GM12878 (cell line): ENCODE measurements at regions not wholly inside any gene's neighbourhood (a gene's known extent, or its start where the extent isn't known, plus 50 kb on each side); places are given as distances from the start of the nearest gene placed in this dataset.

Source experiments
- ATAC-seq: fragments of 200-7000 bp; cut with Tn5 transposase; 3 replicates; pipeline ENCODE4 v1.9.1; 2020; ENCODE audit warnings: mild to moderate bottlenecking, moderate library complexity
- BruUV-seq: library from RNA; stranded (reverse); fragments of 400-500 nt; replicated peaks from 2 replicates; lab custom pipeline; 2021; lab: Mats Ljungman, UMichigan
- CTCF ChIA-PET: fragments of 300-600 bp; sonication (Branson Sonifier 250); formaldehyde crosslinking; extraction: SDS; loops from one replicate; lab custom pipeline; 2021; ENCODE audit warnings: inconsistent platforms; lab: Yijun Ruan, JAX
- POLR2A ChIA-PET: fragments of 350-600 bp; formaldehyde crosslinking; extraction: SDS; loops from one replicate; lab custom pipeline; 2021; ENCODE audit warnings: inconsistent platforms; lab: Charles Lee
- RAD21 ChIA-PET: fragments of 300-600 bp; sonication (Branson Sonifier 250); formaldehyde crosslinking; loops from one replicate; lab custom pipeline; 2023; ENCODE audit warnings: antibody characterized with exemption; ENCODE audit not compliant: unreplicated experiment; lab: Charles Lee
- SMC1A ChIA-PET: fragments of 300-600 bp; sonication (Branson Sonifier 250); formaldehyde crosslinking; loops from one replicate; lab custom pipeline; 2023; ENCODE audit not compliant: unreplicated experiment, uncharacterized antibody; lab: Charles Lee
- DNase-seq: peaks from one replicate; pipeline ENCODE4 v3.0.0-alpha.2; 2011; ENCODE audit warnings: low read depth, low spot score
- FAIRE-seq: peaks from 3 replicates; lab custom pipeline; 2011; peaks lifted over from hg19 to GRCh38; lab: Jason Lieb, UNC
- H2AFZ ChIP-seq: 2 replicates; pipeline ENCODE4 v1.6.0; 2011; ENCODE audit warnings: low read depth, low read length, control low read depth; ENCODE audit not compliant: control insufficient read depth
- H3K27ac ChIP-seq: 2 replicates; pipeline ENCODE4 v1.5.1; 2011; ENCODE audit warnings: control low read depth; ENCODE audit not compliant: control insufficient read depth, insufficient read depth
- H3K27me3 ChIP-seq, 2 experiments: replicated peaks in 1 of 2; 2 replicates each; pipeline versions ENCODE4 v1.6.0 to v1.6.1; 2011; ENCODE audit warnings: low read length in 1 of 2; ENCODE audit not compliant: control insufficient read depth in 2 of 2, insufficient read depth in 2 of 2
- H3K36me3 ChIP-seq, 2 experiments: 2 replicates each; pipeline ENCODE4 v1.5.1; 2011; ENCODE audit warnings: low read length in 1 of 2; ENCODE audit not compliant: control insufficient read depth in 2 of 2, insufficient read depth in 2 of 2
- H3K4me1 ChIP-seq: 2 replicates; pipeline ENCODE4 v1.6.1; 2011; ENCODE audit warnings: mild to moderate bottlenecking, low read length, moderate library complexity, mixed read lengths; ENCODE audit not compliant: control insufficient read depth, insufficient read depth
- H3K4me2 ChIP-seq: 2 replicates; pipeline ENCODE4 v1.6.0; 2011; ENCODE audit warnings: control low read depth; ENCODE audit not compliant: control insufficient read depth, insufficient read depth
- H3K4me3 ChIP-seq: fragments of 200-600 bp; sonication (generic); 2 replicates; pipeline ENCODE4 v1.5.1; 2016
- H3K79me2 ChIP-seq: 2 replicates; pipeline ENCODE4 v1.6.0; 2011; ENCODE audit warnings: low read length; ENCODE audit not compliant: control insufficient read depth, insufficient read depth
- H3K9ac ChIP-seq: 2 replicates; pipeline ENCODE4 v1.8.0; 2011; ENCODE audit warnings: low read length, control low read depth, mixed read lengths; ENCODE audit not compliant: control insufficient read depth, insufficient read depth
- H3K9me3 ChIP-seq: replicated peaks from 3 replicates; pipeline ENCODE4 v1.5.1; 2011; ENCODE audit warnings: mild to moderate bottlenecking, low read length; ENCODE audit not compliant: control insufficient read depth, insufficient read depth
- H4K20me1 ChIP-seq: 2 replicates; pipeline ENCODE4 v1.6.0; 2011; ENCODE audit not compliant: control insufficient read depth, insufficient read depth
- BACH1 ChIP-seq: fragments of 450-650 bp; IDR thresholded peaks from 2 replicates; pipeline ENCODE4 v1.6.1; 2017; ENCODE audit warnings: mild to moderate bottlenecking, borderline replicate concordance
- BCL11A ChIP-seq: IDR thresholded peaks from 2 replicates; pipeline ENCODE4 v1.6.1; 2011; ENCODE audit warnings: low read depth, low read length
- CBFB ChIP-seq: IDR thresholded peaks from 2 replicates; pipeline ENCODE4 v1.6.1; 2016; ENCODE audit warnings: antibody characterized with exemption, low read depth
- CHD4 ChIP-seq: fragments of 200-600 bp; sonication (generic); IDR thresholded peaks from 2 replicates; pipeline ENCODE4 v1.6.1; 2016; ENCODE audit warnings: mild to moderate bottlenecking
- FOXM1 ChIP-seq: IDR thresholded peaks from 2 replicates; pipeline ENCODE4 v1.6.1; 2012; ENCODE audit warnings: low read depth, mild to moderate bottlenecking, inconsistent platforms, low read length, moderate library complexity
- HDAC6 ChIP-seq: fragments of 200-600 bp; sonication (generic); IDR thresholded peaks from one replicate; pipeline ENCODE4 v1.8.0; 2017; ENCODE audit warnings: antibody characterized with exemption; ENCODE audit not compliant: unreplicated experiment
- KAT2A ChIP-seq: conservative IDR thresholded peaks from 2 replicates; pipeline ENCODE4 v1.6.1; 2011; ENCODE audit warnings: low read depth, low read length; ENCODE audit not compliant: control insufficient read depth
- PML ChIP-seq: IDR thresholded peaks from 2 replicates; pipeline ENCODE4 v1.6.1; 2012; ENCODE audit warnings: low read length, inconsistent platforms
- POU2F2 ChIP-seq: IDR thresholded peaks from 3 replicates; pipeline ENCODE4 v1.6.1; 2011; ENCODE audit warnings: low read depth, mild to moderate bottlenecking, low read length, borderline replicate concordance
- RAD21 ChIP-seq: IDR thresholded peaks from 2 replicates; pipeline ENCODE4 v1.6.1; 2011; ENCODE audit warnings: mild to moderate bottlenecking, low read depth, low read length, moderate library complexity; ENCODE audit not compliant: insufficient read depth
- RAD51 ChIP-seq: fragments of 450-650 bp; IDR thresholded peaks from 2 replicates; pipeline ENCODE4 v1.6.1; 2016; ENCODE audit warnings: moderate library complexity, mild to moderate bottlenecking, inconsistent platforms
- SMAD1 ChIP-seq: fragments of 450-650 bp; IDR thresholded peaks from 2 replicates; pipeline ENCODE4 v1.6.1; 2018; ENCODE audit warnings: mild to moderate bottlenecking, low read depth; ENCODE audit not compliant: partially characterized antibody
- SUPT20H ChIP-seq: IDR thresholded peaks from 2 replicates; pipeline ENCODE4 v1.6.1; 2011; ENCODE audit warnings: low read depth, mild to moderate bottlenecking, low read length, moderate library complexity, borderline replicate concordance; ENCODE audit not compliant: control insufficient read depth
- TAF1 ChIP-seq: IDR thresholded peaks from 2 replicates; pipeline ENCODE4 v1.6.1; 2011; ENCODE audit warnings: mild to moderate bottlenecking, low read depth, low read length, borderline replicate concordance
- ZNF24 ChIP-seq: fragments of 450-650 bp; IDR thresholded peaks from 2 replicates; pipeline ENCODE4 v1.6.1; 2017; ENCODE audit warnings: antibody characterized with exemption, mild to moderate bottlenecking
- WGBS: methylation state at CpG from one replicate; pipeline ENCODE4 v1.1.6; 2016; ENCODE audit warnings: low lambda C conversion rate; ENCODE audit not compliant: insufficient replicate concordance, insufficient coverage; ENCODE audit errors: missing lambda C conversion rate; 5-methylcytosine and 5-hydroxymethylcytosine counted together
- in situ Hi-C: fragments of 300-500 bp; cut with MboI; formaldehyde crosslinking; loops from 9 replicates; pipeline ENCODE4 v1.14.3; 2018; ENCODE audit warnings: mixed read lengths
- intact Hi-C: fragments of 100-400 bp; cut with micrococcal nuclease; formaldehyde crosslinking; loops from one replicate; pipeline ENCODE4 v1.14.2; 2022; ENCODE audit not compliant: unreplicated experiment
- TF ChIP-seq, protein P1 (sequence below): IDR thresholded peaks from 2 replicates; pipeline ENCODE4 v1.6.1; 2012; ENCODE audit warnings: low read depth, low read length, improper control_type of control experiment
- TF ChIP-seq, protein P2 (sequence below): IDR thresholded peaks from 2 replicates; pipeline ENCODE4 v1.6.1; 2012; ENCODE audit warnings: mild to moderate bottlenecking, low read depth, low read length
- TF ChIP-seq, protein P3 (sequence below): fragments of 450-650 bp; IDR thresholded peaks from 2 replicates; pipeline ENCODE4 v1.6.1; 2017; ENCODE audit warnings: antibody characterized with exemption, mild to moderate bottlenecking, moderate library complexity

GRCh38 chr4:14716691-14717090, 285.6 kb upstream of the CPEB2 start:
- TF ChIP-seq RAD51 (no peak), BCL11A (no peak), ZNF24 (no peak), SUPT20H (no peak), FOXM1 (no peak), POU2F2 (no peak), PML (no peak), RAD21 (no peak), BACH1 (no peak), HDAC6 (no peak), CBFB (no peak), SMAD1 (no peak), CHD4 (no peak), KAT2A (no peak), TAF1 (no peak)
- TF ChIP-seq, protein P1, sequence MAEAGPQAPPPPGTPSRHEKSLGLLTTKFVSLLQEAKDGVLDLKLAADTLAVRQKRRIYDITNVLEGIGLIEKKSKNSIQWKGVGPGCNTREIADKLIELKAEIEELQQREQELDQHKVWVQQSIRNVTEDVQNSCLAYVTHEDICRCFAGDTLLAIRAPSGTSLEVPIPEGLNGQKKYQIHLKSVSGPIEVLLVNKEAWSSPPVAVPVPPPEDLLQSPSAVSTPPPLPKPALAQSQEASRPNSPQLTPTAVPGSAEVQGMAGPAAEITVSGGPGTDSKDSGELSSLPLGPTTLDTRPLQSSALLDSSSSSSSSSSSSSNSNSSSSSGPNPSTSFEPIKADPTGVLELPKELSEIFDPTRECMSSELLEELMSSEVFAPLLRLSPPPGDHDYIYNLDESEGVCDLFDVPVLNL = no peak
- TF ChIP-seq, protein P2, sequence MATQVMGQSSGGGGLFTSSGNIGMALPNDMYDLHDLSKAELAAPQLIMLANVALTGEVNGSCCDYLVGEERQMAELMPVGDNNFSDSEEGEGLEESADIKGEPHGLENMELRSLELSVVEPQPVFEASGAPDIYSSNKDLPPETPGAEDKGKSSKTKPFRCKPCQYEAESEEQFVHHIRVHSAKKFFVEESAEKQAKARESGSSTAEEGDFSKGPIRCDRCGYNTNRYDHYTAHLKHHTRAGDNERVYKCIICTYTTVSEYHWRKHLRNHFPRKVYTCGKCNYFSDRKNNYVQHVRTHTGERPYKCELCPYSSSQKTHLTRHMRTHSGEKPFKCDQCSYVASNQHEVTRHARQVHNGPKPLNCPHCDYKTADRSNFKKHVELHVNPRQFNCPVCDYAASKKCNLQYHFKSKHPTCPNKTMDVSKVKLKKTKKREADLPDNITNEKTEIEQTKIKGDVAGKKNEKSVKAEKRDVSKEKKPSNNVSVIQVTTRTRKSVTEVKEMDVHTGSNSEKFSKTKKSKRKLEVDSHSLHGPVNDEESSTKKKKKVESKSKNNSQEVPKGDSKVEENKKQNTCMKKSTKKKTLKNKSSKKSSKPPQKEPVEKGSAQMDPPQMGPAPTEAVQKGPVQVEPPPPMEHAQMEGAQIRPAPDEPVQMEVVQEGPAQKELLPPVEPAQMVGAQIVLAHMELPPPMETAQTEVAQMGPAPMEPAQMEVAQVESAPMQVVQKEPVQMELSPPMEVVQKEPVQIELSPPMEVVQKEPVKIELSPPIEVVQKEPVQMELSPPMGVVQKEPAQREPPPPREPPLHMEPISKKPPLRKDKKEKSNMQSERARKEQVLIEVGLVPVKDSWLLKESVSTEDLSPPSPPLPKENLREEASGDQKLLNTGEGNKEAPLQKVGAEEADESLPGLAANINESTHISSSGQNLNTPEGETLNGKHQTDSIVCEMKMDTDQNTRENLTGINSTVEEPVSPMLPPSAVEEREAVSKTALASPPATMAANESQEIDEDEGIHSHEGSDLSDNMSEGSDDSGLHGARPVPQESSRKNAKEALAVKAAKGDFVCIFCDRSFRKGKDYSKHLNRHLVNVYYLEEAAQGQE = no peak
- TF ChIP-seq, protein P3, sequence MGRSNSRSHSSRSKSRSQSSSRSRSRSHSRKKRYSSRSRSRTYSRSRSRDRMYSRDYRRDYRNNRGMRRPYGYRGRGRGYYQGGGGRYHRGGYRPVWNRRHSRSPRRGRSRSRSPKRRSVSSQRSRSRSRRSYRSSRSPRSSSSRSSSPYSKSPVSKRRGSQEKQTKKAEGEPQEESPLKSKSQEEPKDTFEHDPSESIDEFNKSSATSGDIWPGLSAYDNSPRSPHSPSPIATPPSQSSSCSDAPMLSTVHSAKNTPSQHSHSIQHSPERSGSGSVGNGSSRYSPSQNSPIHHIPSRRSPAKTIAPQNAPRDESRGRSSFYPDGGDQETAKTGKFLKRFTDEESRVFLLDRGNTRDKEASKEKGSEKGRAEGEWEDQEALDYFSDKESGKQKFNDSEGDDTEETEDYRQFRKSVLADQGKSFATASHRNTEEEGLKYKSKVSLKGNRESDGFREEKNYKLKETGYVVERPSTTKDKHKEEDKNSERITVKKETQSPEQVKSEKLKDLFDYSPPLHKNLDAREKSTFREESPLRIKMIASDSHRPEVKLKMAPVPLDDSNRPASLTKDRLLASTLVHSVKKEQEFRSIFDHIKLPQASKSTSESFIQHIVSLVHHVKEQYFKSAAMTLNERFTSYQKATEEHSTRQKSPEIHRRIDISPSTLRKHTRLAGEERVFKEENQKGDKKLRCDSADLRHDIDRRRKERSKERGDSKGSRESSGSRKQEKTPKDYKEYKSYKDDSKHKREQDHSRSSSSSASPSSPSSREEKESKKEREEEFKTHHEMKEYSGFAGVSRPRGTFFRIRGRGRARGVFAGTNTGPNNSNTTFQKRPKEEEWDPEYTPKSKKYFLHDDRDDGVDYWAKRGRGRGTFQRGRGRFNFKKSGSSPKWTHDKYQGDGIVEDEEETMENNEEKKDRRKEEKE = no peak
- TF ChIP-seq, all 136 proteins: peak for 0
- in situ Hi-C loops = no loop called here
- intact Hi-C loops = no loop called here
- ChIA-PET RAD21 (no interaction called here), POLR2A (no interaction called here), CTCF (no interaction called here), SMC1A (no interaction called here)
- Histone ChIP-seq H3K36me3 (no peaks in the 10 kb centered on the region), H3K79me2 (no peaks in the 10 kb centered on the region), H3K27ac (no peak overlapping the region), H3K9ac (no peak overlapping the region), H3K27me3 (no peaks in the 10 kb centered on the region), H2AFZ (no peak overlapping the region), H3K4me3 (no peak overlapping the region), H3K4me1 (no peaks in the 10 kb centered on the region), H3K4me2 (no peak overlapping the region), H4K20me1 (no peaks in the 10 kb centered on the region), H3K9me3 (no peaks in the 10 kb centered on the region; the same call in 2 of the 3 replicates)
- FAIRE-seq = no peak
- no TSS peak for BruUV-seq
- WGBS = 27% methylated on average over 6 of the region's 6 CpGs
- no peak for ATAC-seq
- DNase-seq = no peak
